Liver (tissue), 8 donors: ENCODE measurements at regions not wholly inside any gene's neighbourhood (a gene's known extent, or its start where the extent isn't known, plus 50 kb on each side); places are given as distances from the start of the nearest gene placed in this dataset.

Experiments used
- DNase-seq: peaks from one replicate; pipeline ENCODE4 v3.0.0-alpha.2; 2017; ENCODE audit warnings: low spot score
- H3K27ac ChIP-seq, 2 donors: one replicate each; pipeline ENCODE4 v1.7.0; 2013; ENCODE audit warnings: inconsistent platforms in 2 of 2, low read length in 2 of 2, control low read depth in 1 of 2, low read depth in 1 of 2, mild to moderate bottlenecking in 1 of 2
- H3K27me3 ChIP-seq, 4 donors: one replicate each; pipeline versions ENCODE4 v1.6.1 to v1.7.0; 2013; ENCODE audit warnings: low read length in 3 of 4, inconsistent platforms in 1 of 4, mild to moderate bottlenecking in 1 of 4, moderate library complexity in 1 of 4; ENCODE audit not compliant: control insufficient read depth in 4 of 4, insufficient read depth in 4 of 4
- H3K36me3 ChIP-seq, 4 donors: one replicate each; pipeline versions ENCODE4 v1.6.1 to v1.7.0; 2013; ENCODE audit warnings: low read length in 3 of 4, mild to moderate bottlenecking in 3 of 4, low read depth in 1 of 4, moderate library complexity in 1 of 4; ENCODE audit not compliant: control insufficient read depth in 4 of 4, insufficient read depth in 3 of 4
- H3K4me1 ChIP-seq, 4 donors: one replicate each; pipeline versions ENCODE4 v1.6.1 to v1.7.0; 2013; ENCODE audit warnings: low read length in 3 of 4, mild to moderate bottlenecking in 3 of 4, moderate library complexity in 1 of 4; ENCODE audit not compliant: control insufficient read depth in 4 of 4, insufficient read depth in 4 of 4
- H3K4me3 ChIP-seq, 3 donors: one replicate each; pipeline versions ENCODE4 v1.6.1 to v1.7.0; 2013; ENCODE audit warnings: low read length in 3 of 3, control low read depth in 1 of 3, low read depth in 1 of 3, mild to moderate bottlenecking in 1 of 3
- H3K9ac ChIP-seq, 2 donors: one replicate each; pipeline ENCODE4 v1.7.0; 2013; ENCODE audit warnings: low read length in 2 of 2, mild to moderate bottlenecking in 2 of 2, moderate library complexity in 2 of 2, control low read depth in 1 of 2, low read depth in 1 of 2
- H3K9me3 ChIP-seq, 4 donors: one replicate each; pipeline versions ENCODE4 v1.6.1 to v1.7.0; 2013; ENCODE audit warnings: low read length in 3 of 4; ENCODE audit not compliant: control insufficient read depth in 4 of 4
- CTCF ChIP-seq: fragments of 150-350 bp; IDR thresholded peaks from 2 replicates; pipeline ENCODE4 v1.5.1; 2017; ENCODE audit warnings: improper control_type of control experiment, low read depth, low read length; ENCODE audit not compliant: missing input control
- EGR1 ChIP-seq, 2 donors: IDR thresholded peaks; 2 replicates each; pipeline ENCODE4 v1.6.1; 2016 to 2018; ENCODE audit warnings: antibody characterized with exemption in 2 of 2, low read depth in 2 of 2
- FOXA1 ChIP-seq: IDR thresholded peaks from 2 replicates; pipeline ENCODE4 v1.6.1; 2016; ENCODE audit warnings: antibody characterized with exemption
- FOXA2 ChIP-seq: IDR thresholded peaks from 2 replicates; pipeline ENCODE4 v1.6.1; 2016; ENCODE audit warnings: antibody characterized with exemption
- HNF4A ChIP-seq, 2 donors: conservative IDR thresholded peaks; 2 replicates each; pipeline ENCODE4 v1.6.1; 2016; ENCODE audit warnings: antibody characterized with exemption in 2 of 2, mild to moderate bottlenecking in 2 of 2
- NR2F2 ChIP-seq: IDR thresholded peaks from 2 replicates; pipeline ENCODE4 v1.6.1; 2016; ENCODE audit warnings: antibody characterized with exemption
- RAD21 ChIP-seq, 2 donors: IDR thresholded peaks; 2 replicates each; pipeline ENCODE4 v1.6.1; 2016; ENCODE audit warnings: antibody characterized with exemption in 2 of 2, mild to moderate bottlenecking in 2 of 2
- REST ChIP-seq: IDR thresholded peaks from 2 replicates; pipeline ENCODE4 v1.6.1; 2016; ENCODE audit warnings: antibody characterized with exemption, mild to moderate bottlenecking
- RXRA ChIP-seq, 2 donors: IDR thresholded peaks; 2 replicates each; pipeline ENCODE4 v1.6.1; 2017 to 2018; ENCODE audit warnings: antibody characterized with exemption in 2 of 2, mild to moderate bottlenecking in 1 of 2
- SP1 ChIP-seq: IDR thresholded peaks from 2 replicates; pipeline ENCODE4 v1.6.1; 2018; ENCODE audit warnings: antibody characterized with exemption, mild to moderate bottlenecking
- TAF1 ChIP-seq: conservative IDR thresholded peaks from 2 replicates; pipeline ENCODE4 v1.6.1; 2016; ENCODE audit warnings: antibody characterized with exemption, mild to moderate bottlenecking
- YY1 ChIP-seq: IDR thresholded peaks from 2 replicates; pipeline ENCODE4 v1.6.1; 2016; ENCODE audit warnings: antibody characterized with exemption, mild to moderate bottlenecking
- WGBS: extraction: QIAGEN DNeasy Blood & Tissue Kit; methylation state at CpG from one replicate; pipeline ENCODE4 v1.1.7; 2013; 5-methylcytosine and 5-hydroxymethylcytosine counted together
- TF ChIP-seq, protein P1 (sequence below): IDR thresholded peaks from 2 replicates; pipeline ENCODE4 v1.6.1; 2016; ENCODE audit warnings: antibody characterized with exemption
- donor health status: healthy.
- donor health status: healthy.
- donor health status: healthy.
- donor health status: healthy.
- donor health status: healthy.

- no peaks in the 10 kb centered on the region for H3K36me3 ChIP-seq
- WGBS: 90% methylated on average over 3 of the region's 3 CpGs
- H3K9me3 ChIP-seq: no peaks in the 10 kb centered on the region
- no peak for DNase-seq
- H3K4me3 ChIP-seq: no peak overlapping the region
- no peaks in the 10 kb centered on the region for H3K4me1 ChIP-seq
- peaks cover 0 to 2% (median 0%) of the 10 kb centered on the region in 4 donors for H3K27me3 ChIP-seq
- H3K27ac ChIP-seq: no peak overlapping the region
- TF ChIP-seq FOXA1 (no peak), RXRA (IDR thresholded peaks at IDR 0.05) (no peak), TAF1 (no peak), REST (no peak), NR2F2 (no peak), YY1 (no peak), SP1 (no peak)
- TF ChIP-seq, protein P1, sequence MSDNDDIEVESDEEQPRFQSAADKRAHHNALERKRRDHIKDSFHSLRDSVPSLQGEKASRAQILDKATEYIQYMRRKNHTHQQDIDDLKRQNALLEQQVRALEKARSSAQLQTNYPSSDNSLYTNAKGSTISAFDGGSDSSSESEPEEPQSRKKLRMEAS: no peak
- H3K9ac ChIP-seq: no peak overlapping the region
Observed at GRCh38 chr3:161444694-161445077, 51.9 kb upstream of the OTOL1 start.

DNA sequence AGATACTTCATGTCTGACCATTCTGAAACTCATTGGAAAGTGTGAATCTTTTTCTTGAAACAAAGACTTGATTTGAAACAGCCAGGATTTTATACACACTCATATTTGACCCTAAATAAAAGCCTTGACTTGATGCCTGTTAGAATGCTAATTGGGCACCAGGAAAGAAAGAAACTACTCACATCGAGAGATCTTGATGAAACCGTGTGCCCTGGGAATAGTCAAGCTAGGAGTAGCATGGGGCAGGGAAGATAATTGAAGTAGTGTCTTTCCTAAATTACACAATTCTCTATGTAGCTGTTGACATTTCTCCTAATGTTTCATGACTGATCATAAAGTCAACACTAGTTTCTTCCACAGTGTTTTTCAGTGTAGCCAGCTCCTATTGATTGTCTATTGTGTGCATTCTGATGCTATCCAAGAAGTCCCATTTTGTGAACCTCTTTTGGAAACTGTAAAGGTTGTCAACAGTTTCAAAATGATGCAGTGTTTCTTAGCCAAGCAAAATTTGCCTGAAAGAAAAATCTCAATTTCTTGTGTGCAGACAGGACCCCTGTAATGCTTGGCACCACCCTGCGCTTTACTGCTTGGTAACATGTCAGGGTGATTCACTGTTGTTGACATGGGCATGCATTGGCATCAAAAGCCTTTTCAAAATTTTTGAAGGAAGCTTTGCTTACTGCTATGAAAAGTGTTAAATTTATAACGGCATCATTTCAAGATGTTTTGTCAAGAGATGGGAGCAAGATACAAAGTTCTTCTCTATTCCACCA is 52.5 kb upstream of the OTOL1 start:
- Histone ChIP-seq H3K9me3 (no peaks in the 10 kb centered on the region), H3K4me1 (no peaks in the 10 kb centered on the region), H3K4me3 (no peak overlapping the region), H3K36me3 (no peaks in the 10 kb centered on the region), H3K27ac (no peak overlapping the region), H3K9ac (no peak overlapping the region), H3K27me3 (peaks cover 0 to 2% (median 0%) of the 10 kb centered on the region in 4 donors)
- no peak for TF ChIP-seq CTCF
- TF ChIP-seq RXRA (IDR thresholded peaks at IDR 0.05): peak in 1 of 2 donors; percentile 36
- no peak for TF ChIP-seq EGR1 (IDR thresholded peaks at IDR 0.05; ENCODE audit: low read depth in 2 of 2)
- TF ChIP-seq FOXA1: peak; percentile 49
- TF ChIP-seq HNF4A (conservative IDR thresholded peaks at IDR 0.05): peak in 1 of 2 donors; percentile 17
- TF ChIP-seq RAD21 (IDR thresholded peaks at IDR 0.05): no peak
- peak; percentile 88 for TF ChIP-seq FOXA2
- DNase-seq: no peak
- 78% methylated on average over 4 of the region's 4 CpGs for WGBS
